ENCODE measurements at regions not wholly inside any gene's neighbourhood (a gene's known extent, or its start where the extent isn't known, plus 50 kb on each side); places are given as distances from the start of the nearest gene placed in this dataset.
"Not testable (repeated sequence)": the region's sequence is repeated elsewhere in the genome, so short reads cannot be mapped to it uniquely, and the experiment has no call there.

GRCh38 chr12:114530417-114530816 is 124.5 kb upstream of the TBX5 start:
- no peak for DNase-seq (ENCODE audit: low spot score)
- no peaks in the 10 kb centered on the region for H3K9me3 ChIP-seq (ENCODE audit: low read depth, low read length, poor library complexity, severe bottlenecking)
- TF ChIP-seq EZH2 (IDR thresholded peaks at IDR 0.05; ENCODE audit: borderline replicate concordance, low read depth, low read length, poor library complexity, severe bottlenecking) (no peak), CTCF (conservative IDR thresholded peaks at IDR 0.05; ENCODE audit: low read depth, low read length) (no peak)
- H3K4me1 ChIP-seq (ENCODE audit: insufficient read depth, low read length, poor library complexity, severe bottlenecking): no peaks in the 10 kb centered on the region
- no peaks in the 10 kb centered on the region for H3K27me3 ChIP-seq (replicated peaks; ENCODE audit: insufficient read depth, low read depth, low read length, poor library complexity)
- H3K36me3 ChIP-seq (ENCODE audit: insufficient read depth, low read length, poor library complexity, severe bottlenecking): no peaks in the 10 kb centered on the region
- intact Hi-C loops (cut with micrococcal nuclease; ENCODE audit: unreplicated experiment): no loop called here
- no peak overlapping the region for H3K27ac ChIP-seq (ENCODE audit: low read depth, low read length, poor library complexity, severe bottlenecking)
- POLR2A ChIA-PET (ENCODE audit: low non-redundant PET): no interaction called here
- no peak overlapping the region for H3K4me3 ChIP-seq (ENCODE audit: low read depth, low read length, poor library complexity, severe bottlenecking)
- BruUV-seq (replicated peaks): no TSS peak
- CTCF ChIA-PET: no interaction called here

GRCh38 chr12:114529966-114530365 is 124.0 kb upstream of the TBX5 start:
- ChIA-PET CTCF (no interaction called here), POLR2A (ENCODE audit: low non-redundant PET) (no interaction called here)
- intact Hi-C loops (cut with micrococcal nuclease; ENCODE audit: unreplicated experiment): no loop called here

GRCh38 chr12:114528766-114529165 is 122.8 kb upstream of the TBX5 start:
- no peak for TF ChIP-seq CTCF (conservative IDR thresholded peaks at IDR 0.05; ENCODE audit: low read depth, low read length)
- no peak for TF ChIP-seq EZH2 (IDR thresholded peaks at IDR 0.05; ENCODE audit: borderline replicate concordance, low read depth, low read length, poor library complexity, severe bottlenecking)
- no peak overlapping the region for H3K4me3 ChIP-seq (ENCODE audit: low read depth, low read length, poor library complexity, severe bottlenecking)
- no peak overlapping the region for H3K27ac ChIP-seq (ENCODE audit: low read depth, low read length, poor library complexity, severe bottlenecking)
- no TSS peak for BruUV-seq (replicated peaks)
- DNase-seq (ENCODE audit: low spot score): no peak
- intact Hi-C loops (cut with micrococcal nuclease; ENCODE audit: unreplicated experiment): no loop called here
- no peaks in the 10 kb centered on the region for H3K36me3 ChIP-seq (ENCODE audit: insufficient read depth, low read length, poor library complexity, severe bottlenecking)
- no peaks in the 10 kb centered on the region for H3K9me3 ChIP-seq (ENCODE audit: low read depth, low read length, poor library complexity, severe bottlenecking)
- ChIA-PET POLR2A (ENCODE audit: low non-redundant PET) (no interaction called here), CTCF (no interaction called here)
- H3K4me1 ChIP-seq (ENCODE audit: insufficient read depth, low read length, poor library complexity, severe bottlenecking): no peaks in the 10 kb centered on the region
- no peaks in the 10 kb centered on the region for H3K27me3 ChIP-seq (replicated peaks; ENCODE audit: insufficient read depth, low read depth, low read length, poor library complexity)

More at GRCh38 chr12:114529966-114530365, 124.0 kb upstream of the TBX5 start:
- H3K4me1 ChIP-seq (ENCODE audit: insufficient read depth, low read length, poor library complexity, severe bottlenecking): no peaks in the 10 kb centered on the region
- BruUV-seq (replicated peaks): no TSS peak
- no peaks in the 10 kb centered on the region for H3K36me3 ChIP-seq (ENCODE audit: insufficient read depth, low read length, poor library complexity, severe bottlenecking)
- H3K4me3 ChIP-seq (ENCODE audit: low read depth, low read length, poor library complexity, severe bottlenecking): no peak overlapping the region
- H3K9me3 ChIP-seq (ENCODE audit: low read depth, low read length, poor library complexity, severe bottlenecking): no peaks in the 10 kb centered on the region
- no peak for DNase-seq (ENCODE audit: low spot score)
- H3K27ac ChIP-seq (ENCODE audit: low read depth, low read length, poor library complexity, severe bottlenecking): no peak overlapping the region
- TF ChIP-seq EZH2 (IDR thresholded peaks at IDR 0.05; ENCODE audit: borderline replicate concordance, low read depth, low read length, poor library complexity, severe bottlenecking): no peak
- no peak for TF ChIP-seq CTCF (conservative IDR thresholded peaks at IDR 0.05; ENCODE audit: low read depth, low read length)
- no peaks in the 10 kb centered on the region for H3K27me3 ChIP-seq (replicated peaks; ENCODE audit: insufficient read depth, low read depth, low read length, poor library complexity)

- BruUV-seq (replicated peaks); H3K9me3 ChIP-seq (ENCODE audit: low read depth, low read length, poor library complexity, severe bottlenecking); H3K4me3 ChIP-seq (ENCODE audit: low read depth, low read length, poor library complexity, severe bottlenecking); CTCF ChIA-PET; H3K36me3 ChIP-seq (ENCODE audit: insufficient read depth, low read length, poor library complexity, severe bottlenecking); H3K27me3 ChIP-seq (replicated peaks; ENCODE audit: insufficient read depth, low read depth, low read length, poor library complexity); DNase-seq (ENCODE audit: low spot score); H3K27ac ChIP-seq (ENCODE audit: low read depth, low read length, poor library complexity, severe bottlenecking); POLR2A ChIA-PET (ENCODE audit: low non-redundant PET); H3K4me1 ChIP-seq (ENCODE audit: insufficient read depth, low read length, poor library complexity, severe bottlenecking); intact Hi-C loops (cut with micrococcal nuclease; ENCODE audit: unreplicated experiment): not testable (repeated sequence)
These were observed 115.2 kb upstream of the TBX5 start for GRCh38 chr12:114521160-114521559.

All from A673 (cell line).